DMS79 treated with DMSO at 0.1 percent for 48 hours (cell line): ENCODE measurements at regions not wholly inside any gene's neighbourhood (a gene's known extent, or its start where the extent isn't known, plus 50 kb on each side); places are given as distances from the start of the nearest gene placed in this dataset.
"Not testable (repeated sequence)": the region's sequence is repeated elsewhere in the genome, so short reads cannot be mapped to it uniquely, and the experiment has no call there.

Experiments used
- DNase-seq: peaks from one replicate; lab custom pipeline; 2025; lab: John Stamatoyannopoulos, UW

- DNase-seq: no peak
These were observed 52.2 kb upstream of the MKI67 start for GRCh38 chr10:128178302-128178958.

- DNase-seq: no peak
These were observed 54.6 kb upstream of the MKI67 start for GRCh38 chr10:128180843-128181242.

- no peak for DNase-seq
These were observed 59.4 kb upstream of the MKI67 start for GRCh38 chr10:128185627-128186026.

GRCh38 chr10:128186959-128187787 lies 61.0 kb upstream of the MKI67 start:
- no peak for DNase-seq

- no peak for DNase-seq
These were observed 61.6 kb upstream of the MKI67 start for GRCh38 chr10:128187788-128188185.

- DNase-seq: no peak
These were observed 63.0 kb upstream of the MKI67 start for GRCh38 chr10:128189176-128189575.

- DNase-seq: no peak
These were observed 65.6 kb upstream of the MKI67 start for GRCh38 chr10:128191847-128192246.

- DNase-seq: not testable (repeated sequence)
These were observed 75.6 kb upstream of the MKI67 start for GRCh38 chr10:128201826-128202225.

GRCh38 chr10:128203028-128203427 lies 76.8 kb upstream of the MKI67 start:
- DNase-seq: no peak

GRCh38 chr10:128205591-128205990 lies 79.4 kb upstream of the MKI67 start:
- not testable (repeated sequence) for DNase-seq

GRCh38 chr10:128206676-128207075 lies 80.5 kb upstream of the MKI67 start:
- no peak for DNase-seq

GRCh38 chr10:128209862-128210214 lies 83.6 kb upstream of the MKI67 start:
- no peak for DNase-seq

- DNase-seq: no peak
These were observed 84.2 kb upstream of the MKI67 start for GRCh38 chr10:128210215-128211063.

- DNase-seq: no peak
These were observed 84.9 kb upstream of the MKI67 start for GRCh38 chr10:128211064-128211504.

- peak; percentile 52 for DNase-seq
These were observed 85.9 kb upstream of the MKI67 start for GRCh38 chr10:128211953-128212727.

- DNase-seq: no peak
These were observed 86.9 kb upstream of the MKI67 start for GRCh38 chr10:128213156-128213555.

GRCh38 chr10:128215733-128216132 lies 89.5 kb upstream of the MKI67 start:
- no peak for DNase-seq

- DNase-seq: no peak
These were observed 90.9 kb upstream of the MKI67 start for GRCh38 chr10:128217136-128217535.

- no peak for DNase-seq
These were observed 91.9 kb upstream of the MKI67 start for GRCh38 chr10:128218161-128218560.

GRCh38 chr10:128219295-128219694 lies 93.1 kb upstream of the MKI67 start:
- no peak for DNase-seq

- no peak for DNase-seq
These were observed 93.8 kb upstream of the MKI67 start for GRCh38 chr10:128220021-128220420.

- no peak for DNase-seq
These were observed 94.9 kb upstream of the MKI67 start for GRCh38 chr10:128221117-128221516.
